GM21723 (cell line): ENCODE measurements at regions not wholly inside any gene's neighbourhood (a gene's known extent, or its start where the extent isn't known, plus 50 kb on each side); places are given as distances from the start of the nearest gene placed in this dataset.
"Not testable (repeated sequence)": the region's sequence is repeated elsewhere in the genome, so short reads cannot be mapped to it uniquely, and the experiment has no call there.

ENCODE experiments used
- ATAC-seq: cut with Tn5 transposase; IDR thresholded peaks from one replicate; pipeline ENCODE4 v1.9.1; 2021; ENCODE audit warnings: mild to moderate bottlenecking, moderate library complexity; ENCODE audit not compliant: unreplicated experiment

- ATAC-seq, result no peak
These were observed 1195.9 kb downstream of the ROBO2 start for GRCh38 chr3:78235841-78236240.

GRCh38 chr3:78238811-78239210 is 1198.9 kb downstream of the ROBO2 start:
- ATAC-seq, result no peak

- ATAC-seq, result no peak
These were observed 1202.8 kb downstream of the ROBO2 start for GRCh38 chr3:78242724-78243123.

- no peak for ATAC-seq
These were observed 1204.2 kb downstream of the ROBO2 start for GRCh38 chr3:78244136-78244535.

- no peak for ATAC-seq
These were observed 1209.4 kb downstream of the ROBO2 start for GRCh38 chr3:78249294-78249693.

GRCh38 chr3:78253860-78254259 is 1214.0 kb downstream of the ROBO2 start:
- no peak for ATAC-seq

GRCh38 chr3:78255403-78255802 is 1215.5 kb downstream of the ROBO2 start:
- ATAC-seq, result no peak

GRCh38 chr3:78256123-78256522 is 1216.2 kb downstream of the ROBO2 start:
- no peak for ATAC-seq

GRCh38 chr3:78257951-78258530 is 1218.1 kb downstream of the ROBO2 start:
- no peak for ATAC-seq

- no peak for ATAC-seq
These were observed 1218.9 kb downstream of the ROBO2 start for GRCh38 chr3:78258798-78259197.

- no peak for ATAC-seq
These were observed 1220.5 kb downstream of the ROBO2 start for GRCh38 chr3:78260388-78260787.

- not testable (repeated sequence) for ATAC-seq
These were observed 1226.7 kb downstream of the ROBO2 start for GRCh38 chr3:78266550-78266949.

- no peak for ATAC-seq
These were observed 1227.3 kb downstream of the ROBO2 start for GRCh38 chr3:78267235-78267634.

- no peak for ATAC-seq
These were observed 1228.2 kb downstream of the ROBO2 start for GRCh38 chr3:78268087-78268486.

- ATAC-seq, result no peak
These were observed 1229.1 kb downstream of the ROBO2 start for GRCh38 chr3:78268716-78269668.

- ATAC-seq, result no peak
These were observed 1233.4 kb downstream of the ROBO2 start for GRCh38 chr3:78273326-78273725.

- no peak for ATAC-seq
These were observed 1234.7 kb downstream of the ROBO2 start for GRCh38 chr3:78274475-78275065.

GRCh38 chr3:78275420-78275852 is 1235.5 kb downstream of the ROBO2 start:
- peak; percentile 35 for ATAC-seq

GRCh38 chr3:78277220-78277619 is 1237.3 kb downstream of the ROBO2 start:
- ATAC-seq, result peak; percentile 83

- ATAC-seq, result peak; percentile 38
These were observed 1237.9 kb downstream of the ROBO2 start for GRCh38 chr3:78277801-78278200.

- ATAC-seq, result no peak
These were observed 1239.2 kb downstream of the ROBO2 start for GRCh38 chr3:78279091-78279490.

GRCh38 chr3:78281381-78281780 is 1241.5 kb downstream of the ROBO2 start:
- no peak for ATAC-seq
